ENCODE measurements at regions not wholly inside any gene's neighbourhood (a gene's known extent, or its start where the extent isn't known, plus 50 kb on each side); places are given as distances from the start of the nearest gene placed in this dataset.
"Not testable (repeated sequence)": the region's sequence is repeated elsewhere in the genome, so short reads cannot be mapped to it uniquely, and the experiment has no call there.

GRCh38 chr5:1661831-1662558, 137.6 kb downstream of the MRPL36 start:
- TF ChIP-seq ZNF274 (IDR thresholded peaks at IDR 0.05; ENCODE audit: low read depth, low read length), result no peak
- H3K4me3 ChIP-seq (ENCODE audit: low read length), result no peak overlapping the region

GRCh38 chr5:1661311-1661710, 137.6 kb upstream of the LPCAT1 start:
- H3K4me3 ChIP-seq (ENCODE audit: low read length), result no peak overlapping the region
- TF ChIP-seq ZNF274 (IDR thresholded peaks at IDR 0.05; ENCODE audit: low read depth, low read length), result no peak

- TF ChIP-seq ZNF274 (IDR thresholded peaks at IDR 0.05; ENCODE audit: low read depth, low read length), result no peak
- no peak overlapping the region for H3K4me3 ChIP-seq (ENCODE audit: low read length)
Observed at GRCh38 chr5:1660511-1660910, 136.8 kb upstream of the LPCAT1 start.

GRCh38 chr5:1660001-1660400, 136.2 kb upstream of the LPCAT1 start:
- no peak overlapping the region for H3K4me3 ChIP-seq (ENCODE audit: low read length)
- TF ChIP-seq ZNF274 (IDR thresholded peaks at IDR 0.05; ENCODE audit: low read depth, low read length), result no peak

GRCh38 chr5:1659100-1659981, 135.6 kb upstream of the LPCAT1 start:
- no peak for TF ChIP-seq ZNF274 (IDR thresholded peaks at IDR 0.05; ENCODE audit: low read depth, low read length)
- no peak overlapping the region for H3K4me3 ChIP-seq (ENCODE audit: low read length)

GRCh38 chr5:1658665-1659064, 134.9 kb upstream of the LPCAT1 start:
- H3K4me3 ChIP-seq (ENCODE audit: low read length), result no peak overlapping the region
- no peak for TF ChIP-seq ZNF274 (IDR thresholded peaks at IDR 0.05; ENCODE audit: low read depth, low read length)

- TF ChIP-seq ZNF274 (IDR thresholded peaks at IDR 0.05; ENCODE audit: low read depth, low read length), result no peak
- H3K4me3 ChIP-seq (ENCODE audit: low read length), result no peak overlapping the region
Observed at GRCh38 chr5:1657161-1657741, 133.5 kb upstream of the LPCAT1 start.

- TF ChIP-seq ZNF274 (IDR thresholded peaks at IDR 0.05; ENCODE audit: low read depth, low read length), result no peak
- H3K4me3 ChIP-seq (ENCODE audit: low read length), result no peak overlapping the region
Observed at GRCh38 chr5:1656271-1656975, 132.7 kb upstream of the LPCAT1 start.

- no peak overlapping the region for H3K4me3 ChIP-seq (ENCODE audit: low read length)
- no peak for TF ChIP-seq ZNF274 (IDR thresholded peaks at IDR 0.05; ENCODE audit: low read depth, low read length)
Observed at GRCh38 chr5:1655496-1656270, 131.9 kb upstream of the LPCAT1 start.

- no peak overlapping the region for H3K4me3 ChIP-seq (ENCODE audit: low read length)
- TF ChIP-seq ZNF274 (IDR thresholded peaks at IDR 0.05; ENCODE audit: low read depth, low read length), result no peak
Observed at GRCh38 chr5:1654786-1655495, 131.2 kb upstream of the LPCAT1 start.

GRCh38 chr5:1653698-1654651, 130.2 kb upstream of the LPCAT1 start:
- not testable (repeated sequence) for H3K4me3 ChIP-seq (ENCODE audit: low read length)

All from GM08714 (cell line).